ENCODE measurements at regions not wholly inside any gene's neighbourhood (a gene's known extent, or its start where the extent isn't known, plus 50 kb on each side); places are given as distances from the start of the nearest gene placed in this dataset.

- TF ChIP-seq CTCF (optimal IDR thresholded peaks at IDR 0.05 in 1 of 3, IDR thresholded peaks at IDR 0.05 in 1 of 3, conservative IDR thresholded peaks at IDR 0.05 in 1 of 3; ENCODE audit: extremely low read depth in 1 of 3, insufficient read depth in 2 of 3, low read length in 3 of 3) (no peak), EZH2 (IDR thresholded peaks at IDR 0.05; ENCODE audit: low read length) (no peak)
These were observed 755.5 kb downstream of the SUCLG1 start for GRCh38 chr2:83703598-83703997.
